ENCODE measurements at regions not wholly inside any gene's neighbourhood (a gene's known extent, or its start where the extent isn't known, plus 50 kb on each side); places are given as distances from the start of the nearest gene placed in this dataset.

DNA sequence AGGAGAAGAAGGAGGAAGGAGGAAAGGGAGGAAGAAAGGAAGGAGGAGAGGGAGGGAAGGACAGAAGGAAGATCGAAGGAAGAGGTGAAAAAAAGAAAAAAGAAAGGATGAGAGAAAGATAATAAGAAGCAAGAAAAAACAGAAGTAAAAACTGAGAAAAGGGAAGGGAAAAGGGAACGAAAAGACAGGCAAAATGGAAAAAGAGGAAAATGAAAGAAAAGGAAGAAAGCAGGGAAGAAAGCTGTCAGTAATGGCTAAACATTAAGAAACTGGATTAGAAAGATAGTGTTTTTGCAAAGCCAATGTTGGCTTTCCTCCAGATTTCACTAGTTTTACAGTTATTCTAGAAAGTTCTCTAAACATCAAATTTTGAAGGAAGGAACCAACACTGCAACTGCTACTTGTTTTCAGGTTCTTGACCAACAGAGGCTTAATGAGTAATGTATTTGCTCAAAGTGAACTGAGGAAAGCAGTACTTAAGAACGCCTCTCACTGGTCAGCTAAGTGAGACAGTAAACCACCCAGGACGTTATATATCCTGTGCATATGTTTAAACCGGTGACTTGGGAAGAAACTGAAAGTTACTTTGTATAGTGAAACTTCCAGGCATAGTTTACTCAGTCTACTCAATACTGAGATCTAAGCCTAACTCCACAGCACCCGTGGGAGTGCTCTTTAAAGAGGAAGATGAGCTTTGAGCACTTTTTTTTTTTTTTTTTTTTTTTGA, 286.2 kb upstream of the TRIB2 start:
- intact Hi-C loops (cut with DNase I) = no loop called here
- no peak for DNase-seq (ENCODE audit: low spot score)

GRCh38 chr2:12432985-12433625, 283.6 kb upstream of the TRIB2 start:
- no peak for DNase-seq (ENCODE audit: low spot score)
- intact Hi-C loops (cut with DNase I) = no loop called here

GRCh38 chr2:12433626-12433990, 283.1 kb upstream of the TRIB2 start:
- intact Hi-C loops (cut with DNase I) = no loop called here
- no peak for DNase-seq (ENCODE audit: low spot score)

GRCh38 chr2:12434630-12435098, 282.1 kb upstream of the TRIB2 start:
- no peak for DNase-seq (ENCODE audit: low spot score)
- intact Hi-C loops (cut with DNase I) = no loop called here

GRCh38 chr2:12435430-12436222, 281.1 kb upstream of the TRIB2 start:
- DNase-seq (ENCODE audit: low spot score) = no peak
- intact Hi-C loops (cut with DNase I) = no loop called here

- intact Hi-C loops (cut with DNase I) = no loop called here
- DNase-seq (ENCODE audit: low spot score) = no peak
These were observed 280.3 kb upstream of the TRIB2 start for GRCh38 chr2:12436483-12436882.

DNA sequence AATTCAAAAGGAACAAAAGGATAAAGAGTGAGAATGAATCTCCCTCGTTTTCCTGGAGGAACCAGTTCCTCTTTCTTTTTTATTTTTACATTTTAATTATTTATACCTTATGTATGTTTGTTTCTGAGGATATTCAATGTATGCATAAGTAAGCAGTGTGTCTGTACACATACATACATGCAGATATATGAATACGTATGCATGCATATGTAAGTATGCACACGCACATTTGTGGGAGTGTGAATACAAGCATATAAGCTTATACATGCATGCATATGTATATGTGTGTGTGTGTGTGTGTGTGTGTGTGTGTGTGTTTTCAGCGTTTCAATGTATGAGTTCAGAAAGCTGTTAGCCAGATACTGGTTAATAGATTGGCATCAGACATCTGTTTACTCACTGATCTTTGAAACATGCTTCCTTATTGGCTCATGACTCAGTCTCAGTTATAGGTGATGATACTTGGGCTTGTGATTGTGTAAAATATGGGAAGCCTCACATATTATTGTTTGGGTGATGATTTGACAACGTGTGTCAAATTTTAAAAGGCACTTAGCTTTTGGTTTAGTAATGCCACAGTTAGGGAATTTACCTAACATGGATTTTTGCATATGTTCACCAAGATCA, 279.7 kb upstream of the TRIB2 start:
- intact Hi-C loops (cut with DNase I) = no loop called here
- no peak for DNase-seq (ENCODE audit: low spot score)

GRCh38 chr2:12440731-12441130, 276.0 kb upstream of the TRIB2 start:
- intact Hi-C loops (cut with DNase I) = no loop called here
- DNase-seq (ENCODE audit: low spot score) = no peak

- no peak for DNase-seq (ENCODE audit: low spot score)
- intact Hi-C loops (cut with DNase I) = no loop called here
These were observed 274.8 kb upstream of the TRIB2 start for GRCh38 chr2:12441750-12442475.

DNA sequence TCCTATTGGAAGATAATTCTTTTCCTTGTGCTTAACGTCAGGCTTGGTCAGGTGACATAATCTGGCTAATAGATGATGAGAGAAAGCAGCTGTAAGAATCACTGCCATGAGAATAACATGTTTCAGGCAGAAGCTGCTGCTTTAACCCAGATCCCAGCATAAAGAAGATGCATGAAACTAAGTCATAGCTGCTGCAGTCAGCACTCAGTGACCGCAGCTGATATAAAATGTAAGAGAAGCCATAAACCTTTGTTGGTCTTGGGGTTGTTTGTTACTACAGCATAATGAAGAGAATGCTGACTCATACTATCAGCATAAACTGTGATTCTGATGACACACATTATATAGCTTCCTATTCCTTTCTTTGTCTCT, 274.3 kb upstream of the TRIB2 start:
- no peak for DNase-seq (ENCODE audit: low spot score)
- intact Hi-C loops (cut with DNase I) = no loop called here

- intact Hi-C loops (cut with DNase I) = no loop called here
These were observed 267.8 kb upstream of the TRIB2 start for GRCh38 chr2:12448846-12449505.

DNA sequence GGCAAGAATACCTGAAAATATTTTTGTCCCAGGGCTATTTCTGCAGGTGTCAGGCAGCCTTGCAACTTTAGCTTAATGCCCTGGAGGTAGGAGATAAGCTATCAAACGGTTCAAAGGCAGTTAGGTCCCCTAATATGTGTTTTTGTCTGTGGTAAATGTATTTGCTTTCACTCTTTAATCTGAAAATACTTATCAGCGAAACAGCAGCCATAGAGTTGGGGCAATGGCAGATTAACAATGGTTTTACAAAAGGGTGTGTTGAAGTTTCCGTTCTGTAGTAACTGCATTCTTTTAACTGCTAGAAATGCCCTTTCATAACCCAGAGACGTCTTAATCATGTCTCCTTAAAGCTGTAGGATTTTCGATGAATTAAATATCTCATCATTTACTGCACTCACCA, 265.0 kb upstream of the TRIB2 start:
- no peak for DNase-seq (ENCODE audit: low spot score)
- intact Hi-C loops (cut with DNase I) = no loop called here

More at GRCh38 chr2:12448846-12449505, 267.8 kb upstream of the TRIB2 start:
- DNase-seq (ENCODE audit: low spot score) = no peak

GRCh38 chr2:12452185-12452584, 264.6 kb upstream of the TRIB2 start:
- intact Hi-C loops (cut with DNase I) = no loop called here

DNA sequence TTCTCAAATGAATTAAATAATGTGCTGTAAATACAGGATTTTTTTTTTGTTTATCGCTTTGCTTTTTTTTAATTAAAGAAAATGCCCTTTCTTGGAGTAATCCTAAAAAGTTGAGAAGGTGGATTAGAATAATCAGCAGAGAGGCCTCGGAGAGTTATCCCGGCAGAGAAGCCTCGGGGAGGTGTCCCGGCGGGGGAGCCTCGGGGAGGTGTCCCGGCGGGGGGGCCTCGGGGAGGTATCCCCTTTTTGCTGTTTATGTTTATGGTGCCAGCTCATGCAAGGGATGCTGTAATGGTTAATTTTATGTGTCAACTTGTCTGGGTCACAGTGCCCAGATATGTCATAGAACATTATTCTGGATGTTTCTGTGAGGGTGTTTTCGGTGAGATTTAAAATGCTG, 263.0 kb upstream of the TRIB2 start:
- intact Hi-C loops (cut with DNase I) = no loop called here
- no peak for DNase-seq (ENCODE audit: low spot score)

More at GRCh38 chr2:12452185-12452584, 264.6 kb upstream of the TRIB2 start:
- DNase-seq (ENCODE audit: low spot score) = no peak

- intact Hi-C loops (cut with DNase I) = no loop called here
- DNase-seq (ENCODE audit: low spot score) = no peak
These were observed 261.1 kb upstream of the TRIB2 start for GRCh38 chr2:12455661-12456060.

GRCh38 chr2:12456293-12457106, 260.2 kb upstream of the TRIB2 start:
- intact Hi-C loops (cut with DNase I) = no loop called here
- peak; percentile 95 for DNase-seq (ENCODE audit: low spot score)

DNA sequence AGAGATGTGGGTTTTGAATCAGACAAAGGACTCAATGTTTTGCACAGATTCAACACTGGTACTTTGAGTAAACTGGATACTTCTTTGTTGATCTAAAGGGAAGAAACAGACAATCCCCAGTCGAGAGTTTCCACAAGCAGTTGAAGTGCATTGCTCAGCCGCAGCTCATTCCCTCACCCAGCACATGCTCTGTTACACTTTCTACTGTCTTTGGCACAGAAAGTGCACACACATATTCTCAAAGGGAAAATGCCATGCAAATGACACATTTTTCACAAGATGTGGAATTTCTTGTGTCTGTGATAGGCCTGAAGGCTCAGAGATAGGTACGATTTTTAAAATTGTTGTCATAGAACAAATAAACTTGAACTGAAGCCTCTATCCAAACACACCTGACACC, 258.9 kb upstream of the TRIB2 start:
- intact Hi-C loops (cut with DNase I) = no loop called here
- DNase-seq (ENCODE audit: low spot score) = no peak

DNA sequence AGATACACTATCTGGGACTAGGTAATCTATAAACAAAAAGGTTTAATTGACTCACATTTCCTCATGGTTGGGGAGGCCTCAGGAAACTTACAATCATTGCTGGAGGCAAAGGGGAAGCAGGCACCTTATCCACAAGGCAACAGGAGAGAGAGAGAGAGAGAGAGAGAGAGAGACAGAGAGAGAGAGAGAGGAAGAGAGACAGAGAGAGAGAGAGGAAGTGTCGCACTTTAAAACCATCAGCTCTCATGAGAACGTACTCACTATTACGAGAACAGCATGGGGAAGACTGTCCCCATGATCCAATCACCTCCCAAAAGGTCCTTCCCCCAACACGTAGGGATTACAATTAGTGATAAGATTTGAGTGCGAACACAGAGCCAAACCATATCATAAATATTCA, 253.5 kb upstream of the TRIB2 start:
- no peak for DNase-seq (ENCODE audit: low spot score)
- intact Hi-C loops (cut with DNase I) = no loop called here
